HG03378 (cell line): ENCODE measurements at regions not wholly inside any gene's neighbourhood (a gene's known extent, or its start where the extent isn't known, plus 50 kb on each side); places are given as distances from the start of the nearest gene placed in this dataset.

ENCODE experiments used
- ATAC-seq: cut with Tn5 transposase; IDR thresholded peaks from one replicate; pipeline ENCODE4 v1.9.1; 2021; ENCODE audit warnings: mild to moderate bottlenecking, moderate library complexity; ENCODE audit not compliant: unreplicated experiment

DNA sequence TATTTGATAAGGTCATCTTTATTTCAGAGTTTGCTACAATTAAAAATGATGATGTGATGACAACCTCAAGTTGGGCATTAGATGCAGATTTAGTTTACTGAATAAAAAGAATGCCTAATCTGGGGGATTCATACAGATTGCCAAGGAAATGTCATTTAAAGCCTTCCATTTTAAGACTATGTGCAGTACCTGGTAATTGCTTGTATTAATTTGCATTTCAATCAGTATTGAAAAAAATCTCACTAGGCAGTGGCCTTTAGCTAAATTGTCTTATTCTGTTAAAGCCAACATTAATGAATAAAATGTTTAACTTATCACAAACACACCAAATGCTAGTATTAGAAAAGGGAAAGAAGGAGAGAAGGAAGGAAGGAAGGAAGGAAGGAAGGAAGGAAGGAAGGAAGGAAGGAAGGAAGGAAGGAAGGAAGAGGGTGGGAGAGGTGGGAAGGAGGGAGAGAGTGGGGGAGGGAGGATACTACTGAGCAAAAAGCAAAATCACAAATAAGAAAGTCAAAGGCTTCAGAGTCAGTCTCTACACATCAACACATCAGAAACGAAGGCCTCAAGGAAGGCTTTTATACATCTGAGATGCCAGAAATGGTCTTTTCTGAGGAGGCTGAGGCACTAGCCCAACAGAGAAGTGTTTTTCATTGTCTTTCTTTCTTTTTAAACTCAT, 271.1 kb upstream of the CLEC14A start:
- ATAC-seq: no peak

DNA sequence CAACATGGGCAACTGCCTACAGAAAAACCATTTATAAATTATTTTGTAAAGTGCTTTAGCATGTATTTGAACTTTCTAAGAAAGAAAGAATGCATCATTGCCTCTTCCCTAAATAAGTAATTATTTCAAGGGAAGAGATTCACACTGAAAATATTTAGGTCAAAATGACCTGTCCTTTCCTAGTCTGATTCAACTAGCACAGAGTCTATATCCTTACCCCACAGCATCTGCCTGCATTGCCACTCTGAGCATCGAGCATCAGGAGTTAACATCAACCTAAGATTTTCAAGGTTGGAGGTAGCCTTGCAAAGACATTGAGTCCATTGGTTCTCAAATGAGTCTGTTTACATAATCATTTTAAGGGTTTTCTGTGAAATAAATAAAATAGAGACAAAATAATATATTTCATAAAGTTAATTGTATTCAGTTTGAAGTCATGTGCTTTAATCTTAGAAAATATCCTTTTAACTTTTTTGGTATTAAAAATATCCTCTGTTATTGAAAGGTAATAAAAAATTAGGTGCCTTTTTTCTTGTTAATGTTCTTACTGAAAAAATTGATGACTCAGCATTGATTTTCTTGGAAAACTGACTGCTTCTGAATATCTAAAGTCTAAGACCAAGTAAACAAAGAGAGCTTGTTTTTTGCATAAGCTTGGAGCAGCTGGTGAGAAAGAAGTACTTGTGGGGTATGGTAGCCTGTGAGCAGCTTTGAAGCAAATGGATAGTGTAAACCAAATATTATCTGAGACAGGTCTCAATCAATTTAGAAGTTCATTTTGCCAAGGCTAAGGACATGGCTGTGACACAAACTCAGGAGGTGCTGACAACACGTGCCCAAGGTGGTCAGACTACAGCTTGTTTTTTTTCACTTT, 269.0 kb upstream of the CLEC14A start:
- no peak for ATAC-seq

DNA sequence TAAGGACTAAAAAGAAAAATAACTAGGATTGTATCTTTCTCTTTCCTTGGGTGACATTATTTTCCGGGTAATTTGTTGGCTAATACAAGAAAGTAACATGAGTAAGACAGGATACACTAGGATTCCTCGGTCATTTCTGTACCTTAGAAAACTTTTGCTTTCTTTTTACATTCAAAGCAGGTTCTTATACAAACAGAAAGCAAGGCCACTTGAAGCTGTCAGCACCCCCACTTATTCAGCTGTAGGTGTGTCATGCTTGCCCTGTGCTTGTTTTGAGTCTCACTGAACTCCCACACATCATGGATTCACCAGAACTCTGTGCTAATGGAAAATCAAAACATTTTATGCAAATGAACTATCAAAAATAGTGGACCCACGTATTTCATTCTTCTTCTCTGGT, 266.8 kb upstream of the CLEC14A start:
- ATAC-seq: no peak

DNA sequence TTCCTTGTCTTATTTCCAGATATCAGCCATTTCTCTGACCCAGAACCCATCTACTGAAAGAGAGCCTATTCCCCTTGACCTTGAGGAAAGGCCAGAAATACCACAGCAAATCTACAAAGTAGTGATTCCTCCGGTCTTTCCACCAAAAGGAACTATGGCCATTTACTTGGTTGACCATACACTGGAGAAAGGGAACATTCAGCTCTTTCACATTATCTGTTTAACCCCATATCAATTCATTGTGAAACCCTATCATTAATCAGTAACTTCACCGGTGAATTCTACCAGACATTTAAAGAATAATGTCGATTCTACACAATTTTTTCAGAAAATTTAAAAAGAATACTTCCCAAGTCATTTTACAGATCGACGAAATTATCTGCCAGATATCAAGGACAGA, 265.7 kb upstream of the CLEC14A start:
- ATAC-seq: no peak

DNA sequence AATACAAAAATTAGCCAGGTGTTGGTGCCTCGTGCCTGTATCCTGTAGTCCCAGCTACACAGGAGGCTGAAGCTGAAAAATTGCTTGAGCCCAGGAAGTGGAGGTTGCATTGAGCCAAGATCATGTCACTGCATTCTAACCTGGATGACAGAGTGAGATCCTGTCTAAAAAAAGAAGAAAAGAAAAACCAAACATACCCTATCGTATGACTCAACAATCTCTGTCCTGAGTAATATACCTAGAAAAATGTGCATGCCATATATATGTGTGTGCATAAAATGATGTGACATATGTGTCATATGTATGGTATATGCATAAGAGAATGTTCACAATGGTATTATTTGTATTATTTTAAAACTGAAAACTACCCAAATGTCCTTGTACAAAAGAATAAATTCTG, 261.5 kb upstream of the CLEC14A start:
- ATAC-seq: no peak

DNA sequence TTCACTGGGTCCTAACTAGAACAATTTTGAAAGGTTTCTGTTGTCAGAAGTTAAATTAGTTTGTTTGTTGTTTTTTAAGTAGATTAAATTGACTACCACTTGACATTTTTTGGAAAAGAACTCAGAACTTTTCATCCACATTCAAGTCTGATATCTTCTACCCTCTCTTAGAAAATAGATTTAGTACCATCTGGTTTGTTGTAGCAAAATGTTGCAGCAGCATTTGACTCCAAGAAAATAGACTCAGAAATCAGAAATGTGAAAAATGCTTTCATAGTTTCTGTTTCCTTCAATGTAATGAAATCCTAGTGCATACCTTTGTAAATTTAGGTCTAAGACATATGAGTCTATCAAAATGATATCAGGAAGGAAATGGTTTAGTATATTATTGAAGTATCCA, 256.3 kb upstream of the CLEC14A start:
- no peak for ATAC-seq

DNA sequence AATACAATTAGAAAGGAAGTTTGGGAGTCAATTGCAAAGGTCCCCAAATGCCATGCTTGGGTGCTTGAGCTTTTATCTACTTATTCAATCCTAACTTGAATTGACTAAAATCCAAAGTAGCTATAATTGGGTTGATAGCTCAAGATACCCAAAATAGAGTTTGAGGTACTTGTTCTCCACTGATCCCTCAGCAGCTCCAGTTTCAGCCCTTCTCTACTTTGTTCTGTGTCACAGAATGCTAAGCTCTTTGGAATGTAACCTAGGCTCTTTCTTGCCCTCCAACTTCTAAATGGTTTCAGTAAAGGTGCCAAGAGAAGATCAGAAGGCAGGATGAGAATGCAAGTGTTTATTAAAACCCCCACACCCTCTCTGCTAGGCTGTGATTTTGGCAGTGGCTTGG, 251.4 kb upstream of the CLEC14A start:
- ATAC-seq: no peak

DNA sequence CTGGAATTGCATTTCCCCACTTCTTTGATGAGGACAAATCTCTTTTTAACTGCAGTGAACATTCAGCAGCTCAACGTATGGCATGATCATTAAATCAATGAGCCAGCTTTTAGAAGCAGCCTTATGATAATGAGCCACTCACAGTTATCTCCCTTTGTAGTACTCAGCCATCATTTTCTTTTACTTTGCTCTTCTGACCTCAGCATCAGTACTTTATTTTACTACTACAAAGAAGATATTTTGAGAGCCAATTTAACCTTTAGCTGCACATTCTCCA, 250.0 kb upstream of the CLEC14A start:
- ATAC-seq: no peak

DNA sequence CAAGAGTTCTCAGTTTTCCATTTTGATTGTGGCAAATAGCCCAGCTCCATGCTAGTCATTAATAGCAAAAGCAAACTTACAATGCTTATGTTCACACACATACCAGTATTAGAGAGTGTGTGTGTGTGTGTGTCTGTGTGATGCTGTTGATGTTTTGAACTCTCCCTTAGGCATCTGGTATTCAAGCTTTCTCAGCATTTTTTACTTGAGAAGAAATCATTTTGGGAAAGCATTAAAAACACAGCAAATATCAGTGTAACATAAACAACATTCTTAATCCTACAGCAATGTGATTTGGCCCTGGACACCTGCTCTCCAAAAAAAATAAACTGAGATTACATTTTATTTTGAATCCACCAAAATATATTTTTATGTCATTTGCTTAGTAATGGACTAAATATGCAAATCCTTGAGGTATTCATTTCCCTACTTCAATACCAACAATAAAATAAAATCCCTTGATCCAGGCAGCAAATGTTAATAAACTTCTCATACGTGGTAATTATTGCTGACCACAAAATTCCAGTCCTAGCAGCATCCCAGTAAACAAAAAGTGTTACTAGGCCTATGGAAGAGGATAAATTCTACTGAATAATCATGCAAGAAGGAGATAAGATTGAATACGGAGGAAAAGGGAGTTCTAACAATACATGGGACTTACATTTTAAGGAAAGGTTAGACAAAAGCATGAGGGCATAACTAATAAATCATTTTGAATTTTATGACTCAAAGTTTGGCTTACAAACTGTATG, 249.5 kb upstream of the CLEC14A start:
- no peak for ATAC-seq

DNA sequence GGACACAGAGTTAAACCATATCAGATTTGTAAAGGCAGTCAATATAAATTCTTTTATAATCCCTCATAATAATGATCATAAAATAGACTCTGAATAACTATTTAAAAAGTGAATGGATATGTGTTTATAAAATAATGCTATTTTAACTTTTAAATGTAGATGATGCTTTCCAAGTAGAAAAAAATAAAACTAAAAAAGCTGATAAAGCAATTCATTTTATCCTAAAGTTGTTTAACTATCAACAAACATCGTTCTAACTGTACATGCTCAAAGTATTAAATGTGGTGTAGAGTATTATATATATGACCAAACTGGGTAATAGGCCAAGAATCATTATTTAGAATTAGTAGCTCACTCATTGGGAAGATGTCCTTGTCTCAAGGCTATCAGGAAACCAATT, 248.3 kb upstream of the CLEC14A start:
- no peak for ATAC-seq

DNA sequence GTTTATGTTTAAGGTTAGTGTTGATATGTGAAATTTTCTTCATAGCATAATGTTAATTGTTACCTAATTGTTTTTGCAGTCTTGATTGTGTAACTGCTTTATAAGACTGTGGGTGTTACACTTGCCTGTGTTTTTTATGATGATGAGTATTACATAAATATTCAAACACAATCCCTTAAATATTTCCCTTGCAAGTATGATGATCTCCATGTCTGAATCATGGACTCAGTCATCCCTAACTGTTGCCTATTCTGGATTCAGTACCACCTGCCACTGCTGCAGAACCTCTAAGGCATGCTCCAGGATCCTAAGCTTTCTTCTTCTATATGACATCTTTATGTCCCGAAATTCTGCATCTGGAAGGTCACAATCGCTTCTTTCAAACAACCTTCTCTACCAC, 246.3 kb upstream of the CLEC14A start:
- no peak for ATAC-seq

DNA sequence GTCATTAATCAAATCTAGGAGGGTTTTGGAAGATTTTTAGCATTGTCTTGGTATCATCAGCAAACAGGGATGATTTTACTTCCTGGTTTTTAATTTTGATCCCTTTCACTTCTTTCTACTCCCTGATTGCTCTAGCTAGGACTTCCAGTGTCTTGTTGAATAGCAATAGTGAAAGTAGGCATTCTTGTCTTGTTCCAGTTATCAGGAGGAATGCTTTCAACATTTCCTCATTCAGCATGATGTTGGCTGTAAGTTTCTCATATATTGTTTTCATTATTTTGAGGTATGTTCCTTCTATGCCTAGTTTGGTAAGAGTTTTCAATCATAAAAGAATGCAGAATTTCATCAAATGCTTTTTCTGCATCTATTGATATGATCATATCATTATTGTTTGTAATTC, 244.2 kb upstream of the CLEC14A start:
- ATAC-seq: no peak

DNA sequence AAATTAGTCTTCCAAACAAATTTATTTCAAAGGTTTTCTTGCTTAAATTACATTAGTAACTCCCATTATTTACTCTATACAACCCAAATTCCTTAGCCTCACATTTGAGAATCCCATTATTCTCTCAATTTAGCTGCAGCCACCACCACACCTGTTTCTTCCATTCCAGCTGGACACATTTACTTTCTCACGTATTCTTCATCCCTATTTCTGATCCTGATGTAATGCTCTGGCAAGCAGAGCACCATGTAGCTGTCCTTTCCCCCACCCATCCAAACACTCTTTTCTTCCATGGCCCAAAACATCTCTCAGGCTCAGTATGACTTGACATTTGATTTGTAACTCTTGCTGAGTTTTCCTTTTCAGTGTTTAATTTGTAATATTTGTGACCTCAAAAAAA, 240.2 kb upstream of the CLEC14A start:
- ATAC-seq: no peak

DNA sequence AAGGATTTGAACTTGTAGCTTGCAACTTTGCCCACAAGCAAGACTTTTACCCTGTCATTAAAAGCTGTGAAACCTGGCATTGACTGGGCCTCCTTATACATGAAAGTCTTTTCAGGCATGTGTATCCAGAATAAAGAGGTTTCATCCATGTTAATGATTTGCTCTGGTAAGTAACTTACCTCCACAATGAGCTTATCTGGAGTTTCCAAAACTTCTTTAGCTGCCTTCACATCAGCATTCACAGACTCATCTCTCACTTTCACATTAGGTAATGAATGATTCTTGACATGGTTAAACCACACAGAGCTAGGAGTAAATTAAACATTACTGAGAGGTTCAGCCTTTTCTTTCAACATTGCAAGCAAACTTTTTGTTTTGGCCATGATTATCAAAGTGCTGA, 234.4 kb upstream of the CLEC14A start:
- peak; percentile 88 for ATAC-seq

DNA sequence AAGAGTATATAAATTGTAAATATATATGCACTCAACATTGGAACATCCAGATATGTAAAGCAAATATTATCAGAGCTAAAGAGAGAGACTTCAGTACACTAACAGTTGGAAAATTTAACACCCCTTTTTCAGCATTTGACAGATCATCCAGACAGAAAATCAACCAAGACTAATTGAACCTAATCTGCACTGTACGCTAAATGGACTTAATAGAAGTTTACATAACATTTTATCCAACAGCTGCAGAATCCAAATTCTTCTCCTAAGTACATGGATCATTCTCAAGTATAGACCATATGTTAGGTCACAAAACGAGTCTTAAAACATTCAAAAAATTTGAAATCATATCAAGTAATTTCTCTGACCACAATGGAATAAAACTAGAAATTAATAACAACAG, 229.1 kb upstream of the CLEC14A start:
- ATAC-seq: no peak

DNA sequence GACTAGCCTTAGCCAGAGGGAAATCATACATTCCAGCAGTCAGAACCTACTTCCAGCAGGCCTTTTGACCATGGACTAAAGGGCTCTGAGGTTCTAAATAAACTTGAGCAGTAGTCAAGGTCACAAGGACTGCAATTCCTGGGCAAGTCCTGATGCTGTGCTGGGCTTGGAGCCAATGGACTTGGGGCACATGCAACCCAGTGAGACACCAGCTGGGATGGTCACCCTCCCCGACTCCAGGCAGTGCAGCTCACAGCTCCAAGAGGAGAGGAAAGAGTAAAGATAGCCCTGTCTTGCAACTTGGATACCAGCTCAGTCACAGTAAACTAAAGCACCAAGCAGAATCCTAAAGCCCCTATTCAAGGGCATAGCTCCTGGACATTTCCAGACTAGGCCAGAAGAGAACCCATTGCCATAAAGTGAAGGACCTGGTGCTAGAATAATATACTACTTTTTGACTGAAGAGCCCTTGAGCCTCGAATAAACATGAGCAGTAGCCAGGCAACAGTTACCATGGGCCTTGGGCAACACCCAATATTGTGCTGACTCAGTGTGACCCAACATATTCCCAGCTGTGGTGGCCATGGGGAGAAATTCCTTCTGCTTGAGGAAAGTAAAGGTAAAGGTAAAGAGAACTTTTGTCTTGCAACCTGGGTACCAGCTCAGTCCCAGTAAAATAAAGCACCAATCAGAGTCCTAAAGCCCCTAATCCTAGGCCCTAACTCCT, 226.2 kb upstream of the CLEC14A start:
- no peak for ATAC-seq

DNA sequence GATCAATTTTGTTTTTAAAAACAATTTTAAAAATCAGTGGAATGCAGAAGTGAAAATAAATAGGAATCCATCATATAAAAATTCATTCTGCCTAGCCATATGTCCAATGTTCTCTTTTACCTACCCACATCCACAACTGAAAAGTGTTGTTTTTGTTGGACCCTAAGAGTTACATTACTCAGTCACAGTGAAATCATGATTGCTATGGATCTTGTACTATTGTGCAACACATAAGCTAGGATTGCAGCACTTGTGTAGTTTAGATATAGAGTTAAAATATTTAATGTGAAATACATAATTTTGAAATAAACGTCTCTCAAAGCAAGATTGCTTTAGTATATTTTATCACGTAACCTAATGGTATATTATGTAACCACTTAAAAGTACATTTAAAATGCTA, 213.3 kb upstream of the CLEC14A start:
- no peak for ATAC-seq

DNA sequence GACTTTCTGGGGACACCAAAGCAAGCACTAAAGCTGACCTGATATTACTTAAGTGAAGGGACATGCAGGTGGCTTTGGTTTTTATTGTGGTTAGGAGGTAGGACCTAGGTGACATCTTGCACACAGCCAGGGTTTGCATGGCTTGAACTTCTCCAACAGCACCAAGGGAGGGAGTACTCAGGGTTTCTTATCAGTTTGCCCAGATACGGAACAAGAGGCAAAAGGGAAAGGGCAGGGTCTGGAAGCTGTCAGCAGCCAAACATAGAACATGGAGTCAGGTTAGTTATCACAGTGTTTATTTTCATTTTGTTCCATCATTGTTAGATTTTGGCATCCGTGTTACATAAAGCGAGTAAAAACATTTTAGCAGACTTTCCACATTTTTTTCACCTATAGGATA, 186.3 kb upstream of the CLEC14A start:
- ATAC-seq: no peak

DNA sequence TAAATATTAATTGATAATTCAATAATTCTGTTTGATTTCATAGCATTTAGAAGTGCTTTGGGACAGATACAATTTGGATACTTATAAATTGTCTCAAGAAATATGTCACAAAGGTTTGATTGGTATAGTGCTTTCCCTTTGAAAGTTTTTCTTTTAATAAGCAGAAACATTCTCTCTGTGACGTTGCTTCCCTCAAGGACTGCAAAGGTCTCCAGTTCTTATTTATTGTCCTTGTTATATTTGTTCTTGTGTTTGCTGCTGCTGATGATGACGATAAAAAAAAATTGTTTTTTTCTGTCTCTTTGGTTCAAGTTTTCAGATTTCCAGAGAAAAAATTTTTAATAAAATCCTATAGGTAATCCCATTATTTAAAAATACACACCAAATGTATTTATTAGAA, 176.3 kb upstream of the CLEC14A start:
- no peak for ATAC-seq

DNA sequence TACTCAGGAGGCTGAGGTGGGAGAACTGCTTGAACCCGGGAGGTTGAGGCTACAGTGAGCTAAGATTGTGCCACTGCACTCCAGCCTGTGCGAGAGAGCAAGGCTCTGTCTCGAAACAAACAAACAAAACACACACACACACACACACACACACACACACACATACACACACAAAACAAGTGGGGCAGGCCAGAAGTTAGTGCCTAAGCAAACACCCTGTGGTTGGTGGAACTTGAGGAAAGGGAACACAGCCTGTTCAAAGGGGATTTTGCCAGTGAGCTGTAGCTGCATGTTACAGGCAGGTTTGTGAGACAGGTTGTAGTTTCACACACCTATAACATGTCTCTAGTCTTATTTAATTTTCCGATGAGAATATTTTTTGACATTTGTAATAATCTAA, 175.3 kb upstream of the CLEC14A start:
- no peak for ATAC-seq

DNA sequence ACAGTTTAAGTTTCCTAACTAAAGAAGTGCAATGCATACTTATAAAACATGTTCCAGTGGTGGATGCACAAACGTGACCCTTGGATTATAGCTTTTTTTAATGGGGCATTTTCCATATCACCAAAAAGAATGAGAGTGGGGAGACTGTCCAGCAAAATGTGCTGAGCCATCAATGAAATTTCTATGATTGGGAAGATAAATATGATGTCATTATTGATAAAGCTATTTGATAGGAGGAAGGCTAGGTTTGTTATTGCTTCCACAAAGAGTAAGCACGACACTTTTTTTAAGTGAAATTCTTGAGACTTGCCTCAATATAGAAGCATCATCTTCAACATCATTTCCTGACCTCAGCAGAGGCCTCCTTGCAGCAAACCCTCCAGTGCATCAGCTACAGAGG, 174.6 kb upstream of the CLEC14A start:
- no peak for ATAC-seq
